Colonic mucosa (tissue), 4 donors: ENCODE measurements at regions not wholly inside any gene's neighbourhood (a gene's known extent, or its start where the extent isn't known, plus 50 kb on each side); places are given as distances from the start of the nearest gene placed in this dataset.

Source experiments
- DNase-seq: peaks from one replicate; pipeline ENCODE4 v3.0.0-alpha.2; 2020
- H3K27ac ChIP-seq: fragments of 200-600 bp; one replicate; pipeline ENCODE4 v1.8.0; 2021
- H3K27me3 ChIP-seq: fragments of 200-600 bp; one replicate; pipeline ENCODE4 v1.8.0; 2021
- H3K36me3 ChIP-seq: fragments of 200-600 bp; one replicate; pipeline ENCODE4 v1.8.0; 2021
- H3K4me1 ChIP-seq: fragments of 200-600 bp; one replicate; pipeline ENCODE4 v1.8.0; 2021; ENCODE audit warnings: mild to moderate bottlenecking
- H3K4me3 ChIP-seq: fragments of 200-600 bp; one replicate; pipeline ENCODE4 v1.8.0; 2021
- H3K9ac ChIP-seq, 2 donors: one replicate each; pipeline ENCODE4 v1.7.0; 2013; ENCODE audit warnings: control low read depth in 2 of 2, low read depth in 2 of 2, low read length in 2 of 2
- H3K9me3 ChIP-seq: fragments of 200-600 bp; one replicate; pipeline ENCODE4 v1.8.0; 2021
- intact Hi-C: fragments of 100-400 bp; cut with DNase I; formaldehyde crosslinking; loops from one replicate; pipeline ENCODE4 v1.14.1; 2022
- TF ChIP-seq, protein P1 (sequence below): fragments of 200-600 bp; IDR thresholded peaks from one replicate; pipeline ENCODE4 v1.8.0; 2022; ENCODE audit warnings: antibody characterized with exemption, mild to moderate bottlenecking
- donor health status: healthy.
- donor health status: DM: no; HTN: no; CAD: no.
- donor health status: DM: no; HTN: no; CAD: no.

DNA sequence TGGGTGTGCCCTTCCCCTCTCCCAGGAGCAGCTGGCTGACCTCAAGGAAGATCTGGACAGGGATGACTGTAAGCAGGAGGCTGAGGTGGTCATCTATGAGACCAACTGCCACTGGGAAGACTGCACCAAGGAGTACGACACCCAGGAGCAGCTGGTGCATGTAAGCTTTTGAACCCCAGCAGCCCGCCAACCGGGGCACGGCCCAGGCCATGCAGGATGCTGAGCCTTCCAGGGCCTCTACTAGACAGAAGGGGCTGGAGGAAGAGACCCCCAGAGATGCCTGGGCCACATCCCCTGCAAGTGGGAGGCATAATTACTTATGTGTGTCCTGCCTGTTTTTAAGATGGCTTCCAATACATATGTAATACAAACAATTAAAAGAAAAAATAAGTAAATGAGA, 239.3 kb downstream of the GLI2 start:
- TF ChIP-seq, protein P1, sequence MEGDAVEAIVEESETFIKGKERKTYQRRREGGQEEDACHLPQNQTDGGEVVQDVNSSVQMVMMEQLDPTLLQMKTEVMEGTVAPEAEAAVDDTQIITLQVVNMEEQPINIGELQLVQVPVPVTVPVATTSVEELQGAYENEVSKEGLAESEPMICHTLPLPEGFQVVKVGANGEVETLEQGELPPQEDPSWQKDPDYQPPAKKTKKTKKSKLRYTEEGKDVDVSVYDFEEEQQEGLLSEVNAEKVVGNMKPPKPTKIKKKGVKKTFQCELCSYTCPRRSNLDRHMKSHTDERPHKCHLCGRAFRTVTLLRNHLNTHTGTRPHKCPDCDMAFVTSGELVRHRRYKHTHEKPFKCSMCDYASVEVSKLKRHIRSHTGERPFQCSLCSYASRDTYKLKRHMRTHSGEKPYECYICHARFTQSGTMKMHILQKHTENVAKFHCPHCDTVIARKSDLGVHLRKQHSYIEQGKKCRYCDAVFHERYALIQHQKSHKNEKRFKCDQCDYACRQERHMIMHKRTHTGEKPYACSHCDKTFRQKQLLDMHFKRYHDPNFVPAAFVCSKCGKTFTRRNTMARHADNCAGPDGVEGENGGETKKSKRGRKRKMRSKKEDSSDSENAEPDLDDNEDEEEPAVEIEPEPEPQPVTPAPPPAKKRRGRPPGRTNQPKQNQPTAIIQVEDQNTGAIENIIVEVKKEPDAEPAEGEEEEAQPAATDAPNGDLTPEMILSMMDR = no peak

GRCh38 chr2:120976501-120977307, 241.0 kb downstream of the GLI2 start:
- intact Hi-C loops = no loop called here
- H3K9ac ChIP-seq = no peak overlapping the region
- H3K27ac ChIP-seq = no peak overlapping the region
- no peaks in the 10 kb centered on the region for H3K36me3 ChIP-seq
- DNase-seq = no peak
- H3K27me3 ChIP-seq = no peaks in the 10 kb centered on the region
- H3K9me3 ChIP-seq = no peaks in the 10 kb centered on the region
- H3K4me1 ChIP-seq = no peaks in the 10 kb centered on the region
- no peak overlapping the region for H3K4me3 ChIP-seq
- TF ChIP-seq, protein P1 = no peak

More for the DNA sequence above, 239.3 kb downstream of the GLI2 start:
- Histone ChIP-seq H3K36me3 (no peaks in the 10 kb centered on the region), H3K27me3 (no peaks in the 10 kb centered on the region), H3K4me1 (no peaks in the 10 kb centered on the region), H3K27ac (no peak overlapping the region), H3K9ac (no peak overlapping the region), H3K9me3 (no peaks in the 10 kb centered on the region), H3K4me3 (no peak overlapping the region)
- intact Hi-C loops = no loop called here
- DNase-seq = no peak

GRCh38 chr2:120977582-120978358, 242.1 kb downstream of the GLI2 start:
- no peak overlapping the region for H3K4me3 ChIP-seq
- H3K4me1 ChIP-seq = no peaks in the 10 kb centered on the region
- TF ChIP-seq, protein P1 = no peak
- H3K27me3 ChIP-seq = no peaks in the 10 kb centered on the region
- H3K36me3 ChIP-seq = no peaks in the 10 kb centered on the region
- intact Hi-C loops = no loop called here
- no peak overlapping the region for H3K27ac ChIP-seq
- H3K9me3 ChIP-seq = no peaks in the 10 kb centered on the region
- DNase-seq = no peak
- H3K9ac ChIP-seq = no peak overlapping the region

- Histone ChIP-seq H3K9ac (no peak overlapping the region), H3K9me3 (no peaks in the 10 kb centered on the region), H3K36me3 (no peaks in the 10 kb centered on the region), H3K4me3 (no peak overlapping the region), H3K27me3 (no peaks in the 10 kb centered on the region), H3K4me1 (no peaks in the 10 kb centered on the region), H3K27ac (no peak overlapping the region)
- intact Hi-C loops = no loop called here
- TF ChIP-seq, protein P1 = no peak
- DNase-seq = no peak
Measured at GRCh38 chr2:120978359-120979050, 242.8 kb downstream of the GLI2 start.

DNA sequence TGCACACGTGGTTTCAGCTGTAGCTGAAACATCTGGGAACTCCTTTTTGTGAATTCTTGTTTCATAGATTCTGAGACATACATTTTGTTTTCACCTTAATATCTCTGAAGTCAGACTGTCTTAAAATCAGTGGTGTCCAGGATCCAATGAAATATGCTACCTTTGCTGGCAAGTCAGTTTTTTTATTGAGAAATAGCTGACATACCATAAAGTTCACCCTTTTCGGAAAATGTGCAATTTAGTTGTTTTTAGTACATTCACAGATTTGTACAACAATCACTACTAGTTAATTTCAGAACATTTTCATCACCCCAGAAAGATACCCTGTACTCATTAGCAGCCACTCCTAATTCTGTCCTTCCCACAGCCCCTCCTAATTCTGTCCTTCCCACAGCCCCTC, 243.7 kb downstream of the GLI2 start:
- H3K27ac ChIP-seq = no peak overlapping the region
- H3K9ac ChIP-seq = no peak overlapping the region
- H3K4me1 ChIP-seq = no peaks in the 10 kb centered on the region
- no peaks in the 10 kb centered on the region for H3K27me3 ChIP-seq
- H3K4me3 ChIP-seq = no peak overlapping the region
- DNase-seq = no peak
- H3K9me3 ChIP-seq = no peaks in the 10 kb centered on the region
- no peaks in the 10 kb centered on the region for H3K36me3 ChIP-seq
- intact Hi-C loops = no loop called here
- TF ChIP-seq, protein P1 = no peak
